Fibroblast of pulmonary artery (primary cell): ENCODE measurements at regions not wholly inside any gene's neighbourhood (a gene's known extent, or its start where the extent isn't known, plus 50 kb on each side); places are given as distances from the start of the nearest gene placed in this dataset.

Experiments used
- DNase-seq: peaks from one replicate; pipeline ENCODE4 v3.0.0-alpha.2; 2010; ENCODE audit warnings: low read depth
- H3K4me3 ChIP-seq: replicated peaks from 2 replicates; pipeline ENCODE4 v1.5.1; 2011; ENCODE audit warnings: low read depth, mild to moderate bottlenecking, control low read depth, low read length, moderate library complexity
- CTCF ChIP-seq: IDR thresholded peaks from 2 replicates; pipeline ENCODE4 v1.5.1; 2011; ENCODE audit warnings: mild to moderate bottlenecking, control low read depth, low read length, inconsistent platforms; ENCODE audit errors: missing control alignments

- no peak for TF ChIP-seq CTCF
- DNase-seq = no peak
- no peak overlapping the region for H3K4me3 ChIP-seq
These were observed 164.4 kb downstream of the LARP7 start for GRCh38 chr4:112801341-112801740.

- no peak overlapping the region for H3K4me3 ChIP-seq
- TF ChIP-seq CTCF = no peak
- no peak for DNase-seq
These were observed 165.8 kb downstream of the LARP7 start for GRCh38 chr4:112802780-112803179.

GRCh38 chr4:112807083-112807482 is 170.1 kb downstream of the LARP7 start:
- TF ChIP-seq CTCF = no peak
- DNase-seq = no peak

GRCh38 chr4:112808001-112808400 is 171.1 kb downstream of the LARP7 start:
- H3K4me3 ChIP-seq = no peak overlapping the region
- no peak for DNase-seq
- TF ChIP-seq CTCF = no peak

More at GRCh38 chr4:112807083-112807482, 170.1 kb downstream of the LARP7 start:
- no peak overlapping the region for H3K4me3 ChIP-seq

GRCh38 chr4:112813790-112814189 is 176.8 kb downstream of the LARP7 start:
- TF ChIP-seq CTCF = no peak
- no peak overlapping the region for H3K4me3 ChIP-seq
- peak; percentile 39 for DNase-seq

- H3K4me3 ChIP-seq = peak overlapping the region; percentile 62
- DNase-seq = peak; percentile 84
- TF ChIP-seq CTCF = no peak
These were observed 181.1 kb downstream of the LARP7 start for GRCh38 chr4:112817933-112818593.

GRCh38 chr4:112818594-112818965 is 181.6 kb downstream of the LARP7 start:
- peak overlapping the region; percentile 62 for H3K4me3 ChIP-seq
- DNase-seq = no peak
- no peak for TF ChIP-seq CTCF
